Stimulated activated CD8-positive, alpha-beta memory T cell treated with anti-CD3 and anti-CD28 coated beads, Interleukin-7, amount 100 ng/mL, for 24 hours (primary cell): ENCODE measurements at regions not wholly inside any gene's neighbourhood (a gene's known extent, or its start where the extent isn't known, plus 50 kb on each side); places are given as distances from the start of the nearest gene placed in this dataset.
A peak's percentile ranks its signal among the peaks of the same experiment; 100 is the strongest.

ENCODE experiments used
- DNase-seq: peaks from one replicate; pipeline ENCODE4 v3.0.0-alpha.2; 2020; ENCODE audit warnings: low read depth

DNA sequence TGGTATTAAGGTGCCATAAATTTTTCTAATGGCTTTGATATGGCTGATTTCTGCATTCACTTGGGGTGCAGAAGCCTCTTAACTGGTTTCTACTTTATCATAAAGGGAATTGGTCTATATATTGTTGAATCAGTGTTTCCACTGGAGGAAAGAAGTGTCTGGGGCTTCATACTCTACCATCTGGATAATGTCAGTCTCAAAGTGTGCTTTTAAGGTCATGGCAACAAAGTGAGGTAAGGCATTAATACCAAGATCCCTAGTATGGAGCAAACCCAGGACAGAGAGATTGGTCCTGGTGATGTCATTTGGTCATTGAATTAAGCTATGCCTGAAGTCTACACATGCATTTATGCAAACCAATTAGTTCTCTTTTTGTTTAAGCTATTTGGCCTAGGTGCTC, 309.9 kb downstream of the DUSP10 start:
- no peak for DNase-seq

DNA sequence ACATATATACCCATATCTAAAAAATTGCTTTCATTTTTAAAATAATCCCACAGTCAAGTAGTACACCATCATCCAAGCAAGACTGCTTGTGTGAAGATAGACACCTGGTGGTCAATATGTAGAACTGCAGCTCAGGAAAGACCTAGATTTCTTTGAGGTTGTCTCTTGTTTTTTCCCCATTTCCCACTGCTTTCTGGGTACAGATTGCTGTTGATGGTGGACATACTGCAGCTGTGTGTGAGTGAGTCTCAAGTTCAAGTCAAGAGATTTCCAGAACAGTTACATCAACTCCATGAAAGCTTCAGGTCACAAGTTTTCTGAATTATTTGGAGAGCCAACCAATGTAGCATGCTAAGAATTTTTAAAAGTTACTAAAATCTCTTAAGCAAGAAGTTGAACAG, 306.4 kb downstream of the DUSP10 start:
- DNase-seq, result no peak

DNA sequence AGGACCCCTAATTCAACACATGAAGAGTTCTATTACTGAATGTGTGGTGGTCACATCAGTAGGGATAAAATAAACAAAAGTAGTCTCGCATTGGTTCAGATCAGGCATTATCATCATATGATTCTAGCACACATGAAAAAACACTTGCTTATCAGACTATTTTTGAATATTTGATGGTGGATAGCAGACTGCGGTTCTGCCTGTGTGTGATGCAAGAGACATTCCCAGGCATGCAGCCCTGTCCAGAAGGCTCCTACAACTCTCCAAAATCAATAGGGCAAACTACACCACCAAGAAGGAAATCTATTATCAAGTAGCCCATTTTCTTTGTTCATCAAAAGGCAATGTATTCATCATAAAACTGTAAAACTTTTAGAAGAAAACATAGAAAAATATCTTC, 304.7 kb downstream of the DUSP10 start:
- no peak for DNase-seq

DNA sequence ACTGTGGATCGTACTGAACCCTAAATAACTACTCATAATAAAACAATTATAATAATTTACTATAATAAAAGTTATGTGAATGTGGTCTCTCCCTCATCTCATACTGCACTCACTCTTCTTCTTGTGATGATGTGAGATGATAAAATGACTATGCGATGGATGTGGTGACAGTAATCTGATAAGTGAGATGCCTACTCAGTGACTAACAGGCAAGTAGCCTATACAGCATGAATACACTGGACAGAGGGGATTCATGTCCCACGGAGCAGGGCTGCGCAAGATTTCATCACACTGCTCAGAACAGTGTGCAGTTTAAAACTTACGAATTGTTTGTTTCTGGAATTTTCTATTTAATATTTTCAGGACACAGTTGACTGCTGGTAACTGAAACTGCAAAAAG, 304.0 kb downstream of the DUSP10 start:
- no peak for DNase-seq

DNA sequence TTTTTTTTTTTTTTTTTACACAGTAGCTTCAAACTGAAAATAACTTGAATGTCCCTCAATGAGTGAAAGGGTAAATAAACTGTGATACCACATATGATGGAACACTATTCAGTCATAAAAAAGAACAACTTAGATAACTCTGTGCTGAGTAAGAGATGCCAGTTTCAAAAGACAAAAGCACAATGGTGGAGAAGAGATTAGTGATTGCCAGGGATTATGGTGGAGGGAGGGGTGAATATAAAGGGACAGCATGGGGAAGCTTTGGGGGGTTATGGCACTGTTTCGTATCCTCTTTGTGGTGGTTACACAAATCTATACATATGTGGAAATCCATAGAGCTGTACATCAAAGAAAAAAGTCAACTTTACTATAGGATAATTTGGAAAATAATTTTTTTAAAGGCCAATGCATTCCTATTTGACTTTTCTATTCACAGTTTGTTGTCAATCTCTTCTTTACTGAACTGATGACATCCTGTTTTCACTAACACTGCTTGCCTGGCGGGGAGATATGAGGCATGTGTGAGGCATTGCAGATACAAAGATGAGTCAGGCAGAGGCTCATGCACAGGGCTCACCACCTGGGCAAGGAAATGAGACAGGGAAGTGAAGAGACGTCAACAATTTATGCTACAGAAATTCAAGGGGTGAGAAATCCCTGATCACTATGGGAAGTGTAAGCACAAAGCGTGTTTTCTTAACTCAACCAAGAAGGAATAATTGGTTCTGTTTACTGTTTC, 302.7 kb downstream of the DUSP10 start:
- peak; percentile 30 for DNase-seq

DNA sequence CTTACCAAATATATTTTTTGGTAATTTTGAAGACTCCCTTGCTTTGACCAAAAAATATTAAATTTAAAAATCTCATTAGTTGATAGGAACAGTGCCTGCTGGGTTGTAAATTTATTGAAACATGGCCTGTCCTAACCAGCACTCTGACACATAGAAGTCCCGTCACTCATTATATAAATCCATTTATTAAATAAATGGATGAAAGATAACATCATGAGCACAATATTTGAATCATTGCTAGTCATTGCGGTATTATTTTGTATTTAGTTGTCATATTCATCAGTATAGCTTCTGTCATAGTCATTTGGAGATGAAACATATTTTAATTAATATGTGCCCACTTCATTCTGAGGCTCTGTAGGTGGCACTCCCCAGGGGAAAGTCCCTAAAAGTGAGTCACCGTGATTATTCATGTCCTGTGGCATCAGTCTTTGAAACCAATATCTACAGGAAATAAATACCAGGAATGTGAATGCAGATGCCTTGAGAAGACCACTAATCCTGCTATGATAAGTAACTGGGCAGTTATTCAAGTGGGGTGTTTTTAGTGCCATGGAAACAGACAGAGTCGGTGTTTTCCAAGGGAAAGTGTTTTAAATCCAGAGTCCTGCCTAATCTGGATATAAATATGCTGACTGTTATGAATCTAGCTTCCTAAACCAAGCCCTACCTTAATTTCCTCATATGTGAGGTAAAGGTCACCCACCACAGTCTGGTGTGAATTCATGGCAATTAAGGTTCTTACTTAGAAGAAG, 302.0 kb downstream of the DUSP10 start:
- DNase-seq, result no peak

DNA sequence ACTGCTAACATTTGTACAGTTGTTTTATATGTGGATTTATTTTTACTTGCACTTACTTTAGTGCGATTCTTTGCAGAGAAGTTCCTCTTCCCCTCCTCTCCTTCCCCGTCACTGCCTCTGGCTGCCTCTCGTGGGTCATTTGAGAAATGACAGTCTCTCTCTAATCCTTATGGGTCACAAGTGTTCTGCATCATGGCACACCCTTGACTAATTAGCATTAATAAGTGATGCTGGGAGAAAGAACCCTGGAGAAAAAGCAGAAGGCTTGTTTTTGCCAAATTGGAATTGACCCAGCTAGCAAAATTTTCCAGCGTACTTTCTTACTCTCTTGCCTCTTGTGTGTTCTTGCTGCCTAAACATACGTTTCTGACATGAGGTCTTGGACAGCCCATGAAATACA, 301.2 kb downstream of the DUSP10 start:
- DNase-seq, result no peak

DNA sequence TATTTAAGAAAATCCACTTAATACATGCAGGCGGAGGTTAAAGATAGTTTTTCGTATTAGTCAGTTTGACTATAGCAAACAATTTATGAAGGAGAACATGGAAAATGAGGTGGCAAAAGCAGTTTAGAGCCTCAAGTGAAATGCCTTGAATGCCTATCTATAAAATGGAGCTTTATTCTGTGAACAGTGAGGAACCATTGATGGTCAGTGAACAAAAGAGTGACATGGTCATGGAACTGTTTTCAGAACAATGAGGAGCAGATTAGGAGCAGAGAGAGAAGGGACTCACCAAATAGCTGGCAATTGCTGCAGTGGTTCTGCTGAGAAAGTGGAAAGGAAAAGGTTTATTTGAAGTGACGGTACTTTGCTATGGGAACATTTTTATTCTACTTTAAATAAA, 299.8 kb downstream of the DUSP10 start:
- DNase-seq, result no peak

DNA sequence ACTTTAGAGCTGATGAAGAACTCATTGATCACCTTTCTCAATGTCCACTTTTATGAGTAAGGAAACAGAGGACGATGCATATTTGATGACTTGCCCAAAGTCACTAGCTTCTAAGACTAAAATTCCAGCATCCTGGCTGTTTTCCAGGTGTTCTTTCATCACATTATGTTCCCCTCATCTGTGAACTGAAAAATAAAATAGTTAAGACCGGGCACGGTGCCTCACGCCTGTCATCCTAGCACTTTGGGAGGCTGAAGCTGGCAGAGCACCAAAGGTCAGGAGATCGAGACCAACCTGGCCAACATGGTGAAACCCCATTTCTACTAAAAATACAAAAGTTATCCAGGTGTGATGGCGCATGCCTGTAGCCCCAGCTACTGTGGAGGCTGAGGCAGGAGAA, 297.5 kb downstream of the DUSP10 start:
- DNase-seq, result no peak

DNA sequence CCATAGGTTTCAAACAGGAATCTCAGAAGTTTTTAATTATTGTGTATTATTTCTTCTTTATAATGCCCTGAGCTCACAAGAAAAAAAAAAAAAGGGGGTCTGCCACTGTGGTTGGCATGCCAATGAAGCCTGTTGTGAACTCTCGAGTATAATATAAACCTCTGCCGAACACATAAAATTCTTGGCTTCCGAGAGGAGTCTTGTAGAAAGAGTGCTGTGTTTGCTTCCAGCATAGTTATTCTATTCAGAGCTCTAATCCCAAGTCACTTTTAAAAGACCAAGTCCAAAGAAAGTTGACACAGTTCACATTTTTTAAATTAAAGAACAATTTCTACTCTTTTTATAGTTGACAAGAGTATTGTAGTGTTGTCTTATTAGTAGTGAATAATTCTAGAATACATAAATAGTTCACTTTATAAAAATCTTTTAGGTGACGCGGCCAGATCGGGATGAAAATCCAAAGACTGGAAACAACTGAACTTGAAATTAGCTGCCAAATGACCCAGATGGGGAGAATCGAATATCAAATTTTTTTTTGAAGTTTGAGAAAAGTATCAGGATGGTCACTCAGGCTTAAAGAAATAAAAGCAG, 293.2 kb downstream of the DUSP10 start:
- DNase-seq, result no peak

DNA sequence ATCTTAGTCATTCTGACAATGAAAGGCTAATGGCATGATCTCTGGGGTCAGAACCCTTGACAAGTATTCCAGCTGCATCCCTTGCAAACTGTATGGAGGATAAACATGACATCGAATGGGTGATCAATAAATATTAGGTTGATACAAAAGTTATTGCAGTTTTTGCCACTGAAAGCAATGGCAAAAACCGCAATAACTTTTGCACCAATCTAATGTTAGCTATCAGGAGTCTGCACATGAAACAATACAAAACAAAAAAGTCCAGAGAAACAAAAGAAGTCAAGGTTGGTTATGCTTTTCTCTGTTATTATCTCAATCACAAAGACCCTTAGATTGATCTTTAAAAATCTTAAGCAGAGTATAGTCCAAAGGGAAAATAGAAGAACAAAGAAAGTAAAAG, 292.7 kb downstream of the DUSP10 start:
- no peak for DNase-seq

DNA sequence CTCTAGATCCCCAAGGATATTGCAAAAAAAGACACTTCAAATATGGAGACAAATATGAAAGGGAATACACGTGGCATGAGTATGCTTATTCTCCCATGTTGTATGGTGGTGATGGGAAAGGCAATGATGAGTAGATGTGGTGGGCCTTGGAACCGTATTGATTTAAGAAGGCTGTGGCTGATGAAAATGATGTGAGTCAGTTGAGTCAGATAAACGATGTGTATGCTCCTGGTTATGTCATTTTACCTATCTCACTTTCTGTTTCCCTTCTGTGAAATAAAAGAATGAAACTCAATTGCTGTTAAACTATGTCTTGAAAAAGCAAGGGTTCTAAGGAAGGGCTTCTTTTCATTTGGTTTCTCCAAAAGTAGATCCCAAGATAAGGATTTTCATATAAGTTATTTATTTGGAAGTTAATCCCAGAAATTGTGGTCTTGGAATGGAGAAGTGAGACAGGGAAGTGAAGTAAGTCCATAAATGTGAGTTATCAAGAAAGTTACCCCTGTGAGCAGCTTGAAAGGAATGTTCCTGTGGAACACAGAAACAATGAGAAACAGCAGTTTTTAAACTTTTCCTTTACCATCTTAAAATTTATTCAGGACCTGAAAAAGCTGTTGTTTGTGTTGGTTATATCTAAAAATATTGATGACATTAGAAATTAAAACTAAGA, 292.0 kb downstream of the DUSP10 start:
- no peak for DNase-seq

DNA sequence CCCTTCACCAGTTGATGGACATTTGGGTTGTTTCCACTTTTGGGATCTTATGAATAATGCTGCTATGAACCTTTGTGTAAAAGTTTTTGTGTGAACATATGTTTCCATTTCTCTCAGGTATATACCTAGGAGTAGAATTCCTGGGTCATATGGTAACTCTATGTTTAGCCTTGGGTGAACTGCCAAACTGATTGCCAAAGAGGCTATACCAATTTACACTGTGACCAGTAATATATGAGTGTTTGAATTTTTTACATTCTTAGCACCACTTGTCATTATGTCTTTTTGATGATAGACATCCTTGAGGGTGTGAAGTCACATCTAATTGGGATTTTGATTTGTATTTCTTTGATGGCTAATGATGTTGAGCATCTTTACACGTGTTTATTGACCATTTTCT, 290.1 kb downstream of the DUSP10 start:
- DNase-seq, result no peak

DNA sequence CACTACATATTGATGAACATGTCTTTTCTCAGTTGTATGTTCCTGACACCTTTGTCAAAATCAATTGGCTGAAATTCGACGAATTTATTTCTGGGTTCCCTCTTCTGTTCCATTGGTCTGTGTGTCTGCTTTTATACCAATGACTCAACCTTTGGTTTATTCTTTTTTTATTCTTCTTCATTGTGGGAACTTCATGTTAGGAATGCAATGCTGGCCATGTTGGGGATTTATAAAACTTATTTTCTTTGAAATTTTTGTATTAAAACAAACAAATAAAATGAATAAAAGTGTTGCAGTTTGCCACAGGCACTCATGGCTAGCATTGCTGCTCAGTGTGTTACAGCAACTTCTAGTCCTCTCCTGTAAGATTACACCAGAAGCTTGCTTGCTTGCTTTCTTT, 287.8 kb downstream of the DUSP10 start:
- DNase-seq, result no peak

DNA sequence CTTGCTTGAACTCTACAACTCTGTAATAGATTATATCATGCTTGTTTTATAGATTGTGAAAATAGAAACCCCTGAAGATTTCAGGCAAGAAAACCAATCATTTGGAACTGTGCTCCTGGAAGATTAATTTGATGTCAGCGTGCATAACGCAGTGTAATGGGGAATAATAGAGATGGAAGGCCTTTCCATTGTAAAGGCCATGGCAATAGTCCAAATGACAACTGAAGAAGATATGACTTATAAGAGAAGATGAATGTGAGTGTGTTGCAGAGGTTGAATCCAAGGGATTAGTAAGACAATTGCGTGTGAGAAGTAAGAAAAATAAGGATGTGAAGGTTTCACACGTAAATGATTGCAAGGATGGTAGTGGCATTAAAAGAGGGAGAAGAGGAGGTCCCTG, 285.0 kb downstream of the DUSP10 start:
- no peak for DNase-seq

DNA sequence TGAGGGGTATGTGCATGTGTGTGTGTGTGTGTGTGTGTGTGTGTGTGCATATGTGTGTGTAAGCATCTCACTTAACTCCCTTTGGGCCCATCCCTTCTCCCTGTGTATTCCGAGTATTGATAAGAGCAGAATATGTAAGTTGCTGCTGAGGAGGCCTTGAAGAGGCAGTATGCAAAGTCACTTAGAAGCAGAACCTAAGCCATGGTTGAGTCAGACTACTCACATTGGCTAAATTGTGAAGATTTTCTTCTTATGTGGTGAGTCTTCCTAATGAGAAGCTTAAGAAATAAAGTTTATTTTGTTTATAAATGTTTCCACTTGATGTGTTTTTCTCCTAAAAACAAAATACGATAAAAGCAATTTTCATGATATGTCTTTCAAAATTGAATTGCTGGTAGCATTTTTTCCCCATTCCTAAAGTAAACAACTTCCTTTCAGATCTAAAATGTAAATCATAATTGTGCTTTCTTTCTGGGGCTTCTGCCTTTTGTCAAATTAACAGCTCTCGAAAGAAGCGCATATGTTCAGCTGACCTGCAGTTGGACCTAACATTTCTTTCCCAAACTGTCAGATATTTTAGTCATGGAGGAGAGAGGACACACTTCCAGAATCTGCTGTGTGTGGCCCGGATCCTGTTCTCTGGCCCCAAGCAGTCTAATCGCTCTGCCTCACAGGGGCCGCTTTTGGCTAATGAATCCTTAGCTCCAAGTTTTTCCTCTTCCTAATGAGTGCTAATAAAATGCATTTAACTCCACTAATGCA, 284.0 kb downstream of the DUSP10 start:
- DNase-seq, result no peak

DNA sequence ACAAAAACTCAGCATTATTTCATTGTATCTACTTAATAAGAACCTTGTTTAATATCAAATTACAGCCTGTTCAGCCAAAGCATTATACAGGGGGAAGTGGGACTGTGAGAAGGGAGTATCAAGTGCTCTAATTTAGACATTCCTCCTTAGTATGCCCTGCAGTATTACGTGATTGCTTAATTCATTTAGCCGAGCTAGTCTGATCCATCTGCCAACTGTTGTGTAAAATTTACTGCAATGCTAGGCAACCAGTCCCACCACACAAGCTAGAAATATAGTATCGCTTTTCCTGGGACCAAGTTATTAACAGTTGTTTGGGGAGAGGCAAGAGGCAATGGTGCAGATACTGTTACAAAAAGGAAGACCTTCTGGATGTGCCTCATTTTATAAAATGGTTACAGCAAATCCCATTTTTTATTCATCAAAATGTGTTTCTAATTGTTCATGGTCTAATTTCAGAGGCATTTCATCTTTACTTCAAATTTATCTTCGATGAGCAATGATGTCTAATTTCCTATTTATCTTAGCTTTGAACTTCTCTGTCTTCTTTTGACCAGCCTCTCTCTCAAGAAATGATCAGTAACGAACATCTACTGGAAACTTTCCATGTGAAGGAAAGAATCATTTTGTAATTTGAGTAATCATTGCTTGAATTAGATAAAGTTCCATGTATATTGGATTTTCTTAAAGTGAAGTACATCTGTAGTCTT, 283.3 kb downstream of the DUSP10 start:
- no peak for DNase-seq

DNA sequence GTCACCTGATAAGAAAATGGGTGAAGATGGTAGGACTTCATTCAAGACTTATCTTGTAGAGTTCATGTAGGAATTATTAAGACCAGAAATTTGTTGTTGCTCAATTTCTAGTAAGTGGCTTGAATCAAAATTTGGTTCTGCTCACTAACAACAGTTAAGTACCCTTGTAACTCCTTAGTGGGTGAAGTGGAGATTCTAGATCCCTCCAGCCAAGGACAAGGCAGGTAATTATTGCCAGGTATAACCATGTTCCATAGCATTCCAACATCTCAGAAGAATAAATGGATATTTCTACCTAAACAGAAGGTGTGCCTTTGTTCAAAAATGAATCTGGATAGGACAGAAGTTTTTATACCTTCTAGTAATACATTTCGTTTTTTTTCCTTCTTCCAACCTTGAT, 282.3 kb downstream of the DUSP10 start:
- no peak for DNase-seq

DNA sequence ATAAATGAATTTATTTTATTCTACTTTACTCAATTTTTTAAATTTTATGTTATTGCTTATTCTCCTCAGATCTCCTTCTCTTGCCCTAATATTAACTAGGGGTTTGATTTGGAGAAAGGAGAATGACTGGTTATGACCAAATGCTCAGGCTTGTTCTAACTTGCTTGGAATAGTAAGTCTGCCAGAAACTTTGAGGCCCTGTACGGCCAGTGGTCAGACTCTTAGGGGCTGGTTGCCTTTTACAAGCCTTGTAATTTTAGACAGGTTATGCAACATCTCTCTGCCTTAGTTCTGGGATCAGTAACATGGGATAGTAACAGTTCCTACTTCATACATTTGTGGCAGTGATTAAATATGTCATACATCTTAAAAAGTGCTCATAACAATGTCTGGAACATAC, 279.5 kb downstream of the DUSP10 start:
- no peak for DNase-seq

DNA sequence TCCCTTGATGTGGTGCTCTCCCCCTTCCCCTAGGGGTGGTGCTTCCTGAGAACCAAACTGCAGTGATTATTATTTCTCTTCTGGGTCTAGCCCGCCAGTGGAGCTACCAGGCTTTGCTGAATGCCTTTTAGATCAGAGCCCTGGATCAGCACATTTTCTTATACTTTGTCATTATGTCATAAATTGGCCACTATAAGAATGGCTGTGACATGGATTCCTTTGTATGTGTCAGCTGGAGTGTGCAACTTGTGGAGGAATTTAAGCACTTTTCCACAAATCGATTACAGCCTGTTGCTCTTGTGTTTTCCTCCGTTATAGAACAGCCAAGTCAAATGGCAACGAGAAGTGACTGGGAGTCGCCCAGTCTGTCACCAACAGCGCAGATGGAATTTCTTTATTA, 273.3 kb downstream of the DUSP10 start:
- DNase-seq, result no peak

DNA sequence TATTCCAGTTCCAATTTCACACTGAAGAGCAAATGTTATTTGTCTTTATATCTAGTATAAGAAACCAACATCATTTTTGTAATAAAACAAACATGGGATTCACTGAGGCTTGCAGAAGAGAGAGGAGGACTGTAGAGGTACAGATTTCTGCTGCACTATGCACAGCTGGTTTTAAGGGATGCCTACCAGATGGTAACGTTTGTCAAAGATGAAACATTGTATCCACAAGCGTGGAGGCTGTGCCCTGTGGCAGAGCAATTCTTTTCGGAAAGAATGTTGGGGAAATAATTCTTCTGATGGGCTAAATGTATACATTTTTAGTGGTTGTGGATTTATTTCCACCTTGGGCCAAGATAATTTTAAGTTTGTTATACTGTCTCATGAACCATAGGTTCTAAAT, 272.4 kb downstream of the DUSP10 start:
- no peak for DNase-seq
